B cell (primary cell): ENCODE measurements at regions not wholly inside any gene's neighbourhood (a gene's known extent, or its start where the extent isn't known, plus 50 kb on each side); places are given as distances from the start of the nearest gene placed in this dataset.

ENCODE experiments used
- EZH2 ChIP-seq: IDR thresholded peaks from 2 replicates; pipeline ENCODE4 v1.6.1; 2012; ENCODE audit warnings: borderline replicate concordance, low read depth, mild to moderate bottlenecking, moderate library complexity, low read length; ENCODE audit not compliant: insufficient read depth, poor library complexity, severe bottlenecking
- TF ChIP-seq, protein P1 (sequence below): fragments of 200-600 bp; IDR thresholded peaks from one replicate; pipeline ENCODE4 v1.8.0; 2022; ENCODE audit warnings: antibody characterized with exemption, mild to moderate bottlenecking

DNA sequence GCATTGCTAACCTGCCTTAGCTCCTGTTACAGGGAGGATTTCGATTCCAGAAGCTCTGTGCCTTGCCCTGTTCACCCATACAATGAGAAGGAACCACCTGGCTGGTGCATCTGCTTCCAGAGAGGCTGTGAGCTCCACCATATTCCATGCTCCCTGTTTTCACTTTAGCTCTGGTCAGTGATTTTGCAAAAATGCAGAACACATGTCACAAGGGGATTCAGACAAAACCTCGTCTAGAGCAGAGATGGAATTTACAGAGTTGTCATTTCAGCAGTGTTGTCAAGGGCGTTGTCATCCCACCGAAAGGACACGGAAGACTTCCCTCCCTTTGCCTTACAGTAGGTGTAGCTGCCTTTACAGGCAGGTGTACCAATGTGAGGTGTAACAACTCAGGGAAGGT is 223.0 kb upstream of the ARID1B start:
- TF ChIP-seq, protein P1, sequence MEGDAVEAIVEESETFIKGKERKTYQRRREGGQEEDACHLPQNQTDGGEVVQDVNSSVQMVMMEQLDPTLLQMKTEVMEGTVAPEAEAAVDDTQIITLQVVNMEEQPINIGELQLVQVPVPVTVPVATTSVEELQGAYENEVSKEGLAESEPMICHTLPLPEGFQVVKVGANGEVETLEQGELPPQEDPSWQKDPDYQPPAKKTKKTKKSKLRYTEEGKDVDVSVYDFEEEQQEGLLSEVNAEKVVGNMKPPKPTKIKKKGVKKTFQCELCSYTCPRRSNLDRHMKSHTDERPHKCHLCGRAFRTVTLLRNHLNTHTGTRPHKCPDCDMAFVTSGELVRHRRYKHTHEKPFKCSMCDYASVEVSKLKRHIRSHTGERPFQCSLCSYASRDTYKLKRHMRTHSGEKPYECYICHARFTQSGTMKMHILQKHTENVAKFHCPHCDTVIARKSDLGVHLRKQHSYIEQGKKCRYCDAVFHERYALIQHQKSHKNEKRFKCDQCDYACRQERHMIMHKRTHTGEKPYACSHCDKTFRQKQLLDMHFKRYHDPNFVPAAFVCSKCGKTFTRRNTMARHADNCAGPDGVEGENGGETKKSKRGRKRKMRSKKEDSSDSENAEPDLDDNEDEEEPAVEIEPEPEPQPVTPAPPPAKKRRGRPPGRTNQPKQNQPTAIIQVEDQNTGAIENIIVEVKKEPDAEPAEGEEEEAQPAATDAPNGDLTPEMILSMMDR, result no peak
- TF ChIP-seq EZH2, result no peak
